ENCODE measurements at regions not wholly inside any gene's neighbourhood (a gene's known extent, or its start where the extent isn't known, plus 50 kb on each side); places are given as distances from the start of the nearest gene placed in this dataset.

DNA sequence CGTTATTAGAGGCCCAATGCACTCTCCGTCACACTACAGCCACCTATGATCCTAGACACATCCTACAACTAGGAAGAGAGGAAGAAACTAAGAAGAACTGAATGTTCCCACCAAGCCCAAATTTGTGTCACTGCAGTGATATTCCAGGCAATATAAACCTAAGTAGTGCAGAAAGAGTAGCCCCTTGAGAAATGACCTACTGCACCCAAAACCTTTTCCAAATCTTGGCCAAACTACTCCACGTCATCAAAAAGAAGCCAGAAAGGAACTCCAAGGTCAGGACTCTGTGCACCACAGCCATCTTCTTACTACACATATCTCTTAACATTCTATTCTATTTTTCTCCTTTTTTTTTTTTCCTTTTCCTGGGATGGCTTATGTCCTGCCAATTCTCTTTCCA lies 60.2 kb downstream of the ADAMTS1 start:
- no peak for DNase-seq

DNA sequence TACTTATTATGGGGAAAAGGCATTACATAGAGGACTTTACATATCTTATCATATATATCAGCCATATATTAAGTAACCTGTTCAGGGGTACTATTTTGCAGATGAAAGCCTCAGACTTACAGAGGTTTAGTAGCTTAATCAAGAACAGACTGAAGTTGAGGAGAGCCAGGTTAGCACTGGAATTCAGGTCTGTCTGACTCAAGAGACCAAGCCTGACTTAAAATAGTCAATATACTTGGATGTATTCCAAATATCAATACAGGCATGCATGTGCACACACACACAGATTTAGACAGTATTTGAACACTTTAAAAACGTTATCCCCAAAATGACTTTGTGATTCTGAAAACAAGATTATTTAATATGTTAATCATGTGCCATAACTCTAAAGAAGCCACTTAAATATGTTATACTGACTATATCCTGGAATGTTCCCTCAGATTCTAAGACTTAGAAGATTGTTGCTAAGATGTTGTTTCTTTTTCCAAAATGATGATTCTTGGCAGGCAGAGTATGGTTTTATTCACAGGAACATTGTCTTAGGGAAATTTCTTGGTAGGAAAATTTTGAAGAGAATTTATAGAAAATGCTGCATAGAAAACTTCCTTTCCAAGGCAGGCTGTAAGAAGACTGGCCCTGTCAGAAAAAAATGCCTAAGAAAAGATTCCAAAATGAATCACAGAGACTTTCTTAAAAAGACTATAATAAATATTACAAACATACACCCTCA lies 61.6 kb downstream of the ADAMTS1 start:
- DNase-seq = no peak

DNA sequence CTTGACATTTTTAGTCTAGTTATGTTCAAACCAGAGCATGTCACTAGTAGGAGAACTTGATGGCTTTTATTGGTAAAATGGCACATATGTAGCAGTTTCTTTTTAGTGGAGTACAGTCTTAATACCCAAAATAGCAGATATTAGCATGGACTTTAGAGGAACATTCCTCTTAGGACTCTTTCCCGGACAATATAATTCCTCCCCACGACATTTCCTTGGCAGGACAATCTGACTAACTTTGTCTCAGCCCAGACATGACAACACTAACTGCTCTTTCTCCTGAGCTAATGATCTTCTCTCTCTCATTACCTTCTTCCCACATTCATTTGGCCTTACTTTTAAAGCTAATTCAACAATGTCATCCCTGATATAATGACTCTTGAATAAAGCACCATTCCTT lies 62.5 kb downstream of the ADAMTS1 start:
- no peak for DNase-seq

DNA sequence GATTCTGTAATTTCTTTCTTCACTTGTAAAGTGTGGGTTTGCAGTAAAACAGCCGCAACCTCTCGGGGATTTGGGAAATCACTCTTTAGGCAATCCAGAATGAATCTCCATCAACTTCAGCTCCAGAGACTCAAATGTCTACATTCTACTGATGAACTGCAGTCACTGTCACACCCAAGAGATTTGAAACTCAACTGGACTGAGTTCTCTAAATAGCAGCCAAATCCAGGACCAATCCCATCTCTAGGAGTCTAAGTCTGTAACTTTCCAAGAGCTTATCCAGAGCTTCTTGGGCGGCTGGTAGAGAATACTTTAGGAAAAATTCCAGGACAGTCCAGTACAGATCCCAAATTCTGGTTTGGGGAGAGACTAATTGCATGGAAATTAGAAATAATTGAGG lies 62.9 kb downstream of the ADAMTS1 start:
- DNase-seq = no peak

DNA sequence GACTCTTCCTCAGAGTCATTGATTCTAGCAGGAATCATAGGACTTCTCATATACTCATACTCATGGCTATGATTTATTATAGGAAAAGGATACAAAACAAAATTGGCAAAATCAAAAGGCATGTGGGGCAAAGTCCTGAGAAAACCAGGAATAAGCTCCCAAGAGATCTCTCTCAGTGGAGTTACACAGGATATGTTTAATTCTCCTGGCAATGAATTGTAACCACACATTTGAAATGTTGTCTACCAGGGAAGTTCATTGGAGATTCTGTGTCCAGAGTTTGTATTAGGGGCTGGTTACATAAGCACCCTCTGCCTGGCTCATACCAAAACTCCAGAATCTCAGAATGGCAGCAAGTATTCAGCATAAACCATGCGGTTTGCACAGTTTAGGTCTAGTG lies 63.9 kb downstream of the ADAMTS1 start:
- DNase-seq = no peak

DNA sequence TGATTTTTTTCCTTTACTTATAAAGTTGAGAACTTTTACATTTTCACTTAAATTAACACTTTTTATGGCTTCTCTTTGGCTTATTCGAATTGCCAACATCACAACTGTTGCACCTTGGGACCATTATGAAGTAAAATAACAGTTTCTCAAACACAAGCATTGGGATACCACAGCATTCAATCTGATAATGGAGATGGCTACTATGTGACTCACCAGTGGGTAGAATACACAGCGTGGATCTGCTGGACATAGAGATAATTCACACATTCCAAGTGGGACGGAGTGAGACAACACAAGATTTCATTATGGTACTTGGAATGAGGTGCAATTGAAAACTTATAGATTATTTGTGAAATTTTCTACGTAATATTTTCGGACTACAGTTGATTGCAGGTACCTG lies 68.0 kb downstream of the ADAMTS1 start:
- no peak for DNase-seq

DNA sequence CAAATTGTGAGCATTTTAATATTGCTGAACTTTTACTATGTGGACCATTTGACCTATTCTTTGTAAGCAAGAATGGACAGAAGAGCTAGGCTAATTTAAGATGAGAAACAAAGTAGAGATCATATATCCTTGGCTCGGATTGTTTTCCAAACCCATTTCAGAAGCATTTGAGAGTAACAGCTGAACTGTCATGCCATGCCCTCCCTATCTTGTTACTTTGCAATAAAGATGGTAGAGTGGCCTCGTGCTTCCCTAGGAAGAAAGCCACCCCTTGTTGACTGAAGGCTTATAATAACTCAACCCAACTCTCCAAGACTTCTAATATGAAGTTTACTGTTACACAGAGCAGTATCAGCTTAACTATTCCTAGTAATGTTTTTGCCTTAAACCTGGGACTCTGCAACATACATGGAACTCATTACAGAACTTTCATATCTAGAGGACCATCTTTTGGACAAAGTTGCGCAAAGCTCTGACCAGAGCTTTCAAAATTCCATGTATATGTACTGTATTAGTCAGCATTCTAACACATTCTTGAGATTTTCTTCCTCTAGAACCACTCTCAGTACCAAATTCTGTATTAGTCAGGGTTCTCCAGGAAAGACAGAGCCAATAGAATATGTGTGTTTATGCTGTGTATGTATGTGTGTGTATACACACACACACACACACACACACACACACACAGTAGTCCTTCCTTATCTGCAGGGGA lies 68.7 kb downstream of the ADAMTS1 start:
- DNase-seq = no peak

DNA sequence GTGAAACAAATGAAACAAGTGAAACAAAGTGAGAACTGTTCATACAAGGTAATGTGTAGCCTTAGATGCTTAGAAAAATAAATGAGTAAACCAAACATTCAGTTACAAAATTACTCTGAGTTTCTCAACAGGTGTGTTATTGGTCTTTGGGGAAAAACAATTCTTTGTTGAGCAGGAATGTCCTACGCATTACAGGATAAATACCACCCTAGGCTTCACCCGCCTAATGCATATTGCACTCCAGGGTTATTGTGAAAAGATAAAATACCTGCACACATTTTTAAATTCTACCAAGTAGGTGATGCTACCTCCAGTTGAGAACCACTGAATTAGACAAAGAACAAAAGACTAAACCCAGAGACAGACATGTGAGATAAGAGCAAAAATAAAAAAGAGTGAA lies 72.2 kb downstream of the ADAMTS1 start:
- DNase-seq = no peak

DNA sequence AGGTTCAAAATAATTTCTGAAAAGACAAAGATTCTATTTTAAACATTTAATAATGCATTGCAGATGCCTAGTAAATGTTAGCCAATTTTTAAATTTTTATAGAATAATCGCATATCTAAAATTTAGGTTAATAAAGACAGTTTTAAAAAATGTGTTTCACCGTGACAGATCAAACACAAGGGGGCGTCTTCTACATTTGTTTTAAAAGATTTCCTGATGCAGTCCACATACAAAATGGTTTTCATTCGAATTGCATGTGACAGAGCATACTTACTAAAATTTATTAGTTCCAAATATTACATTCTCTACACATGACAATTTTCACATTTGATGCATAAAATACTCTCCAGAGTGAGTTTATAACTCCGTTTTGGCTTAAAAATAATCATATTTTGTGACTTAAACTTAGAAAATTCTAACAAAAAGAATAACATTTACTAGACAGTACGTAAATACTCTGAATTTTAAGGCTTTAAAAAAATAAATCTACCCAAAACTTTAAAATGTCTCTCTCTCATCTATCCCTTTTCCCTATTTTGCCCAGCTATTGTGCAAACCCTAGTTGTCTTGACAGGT lies 75.5 kb downstream of the ADAMTS1 start:
- peak in 1 of 2 donors; percentile 17 for DNase-seq

DNA sequence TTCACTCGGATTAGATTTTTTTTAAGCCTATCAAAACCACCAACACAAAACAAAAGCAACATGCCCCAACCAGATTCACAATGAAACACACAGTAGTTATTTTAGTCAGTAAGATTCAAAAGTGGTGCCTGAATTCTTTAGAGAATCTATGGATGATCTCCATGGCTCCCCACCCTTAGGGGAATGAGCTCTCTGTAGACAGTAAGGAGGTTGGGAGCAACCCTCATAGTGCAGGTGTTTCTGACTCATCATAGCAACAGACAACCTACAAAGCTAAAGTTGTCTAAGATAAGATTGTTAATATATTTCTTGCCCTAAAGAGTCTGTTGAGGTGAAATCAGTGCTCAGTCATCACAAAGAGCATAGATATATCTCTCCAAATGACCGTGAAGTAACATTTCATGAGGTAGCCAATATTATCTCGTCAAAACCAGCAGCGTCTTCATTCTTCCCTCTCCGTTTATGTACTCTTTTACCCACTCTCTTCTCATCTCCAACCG lies 78.3 kb downstream of the ADAMTS1 start:
- DNase-seq = no peak

DNA sequence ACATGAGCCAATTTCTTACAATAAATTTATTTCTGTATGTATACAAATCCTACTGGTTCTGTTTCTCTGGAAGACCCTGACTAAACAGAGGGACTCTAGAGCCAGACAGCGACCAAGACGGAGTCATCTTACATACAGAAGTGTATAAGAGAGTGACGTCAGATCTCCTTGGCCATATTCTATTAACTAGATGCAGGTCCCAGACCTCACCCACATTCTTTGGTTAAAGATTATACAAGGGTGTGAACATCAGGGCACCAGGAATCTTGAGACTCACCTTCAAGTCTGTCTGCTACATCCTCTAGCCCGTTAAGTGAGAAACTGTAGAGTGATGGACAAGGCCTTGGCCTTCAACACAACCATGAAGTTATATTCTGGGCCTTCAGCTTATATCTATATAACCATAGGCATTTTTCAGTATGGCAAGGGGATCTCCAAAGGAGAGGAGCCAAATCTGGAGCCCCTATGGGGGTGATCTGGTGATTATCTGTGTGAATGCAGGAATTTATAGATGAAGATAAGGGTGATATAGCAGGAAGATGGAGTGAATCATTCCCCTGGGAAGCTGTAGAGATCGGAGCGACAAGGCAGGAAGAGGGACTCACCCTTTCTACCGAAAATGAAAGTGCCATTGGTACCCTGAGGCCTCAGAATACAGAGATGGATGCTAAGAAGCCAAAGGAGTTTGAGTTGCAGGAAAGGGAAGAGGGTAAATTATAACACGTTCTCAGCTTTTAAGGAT lies 83.9 kb downstream of the ADAMTS1 start:
- no peak for DNase-seq

DNA sequence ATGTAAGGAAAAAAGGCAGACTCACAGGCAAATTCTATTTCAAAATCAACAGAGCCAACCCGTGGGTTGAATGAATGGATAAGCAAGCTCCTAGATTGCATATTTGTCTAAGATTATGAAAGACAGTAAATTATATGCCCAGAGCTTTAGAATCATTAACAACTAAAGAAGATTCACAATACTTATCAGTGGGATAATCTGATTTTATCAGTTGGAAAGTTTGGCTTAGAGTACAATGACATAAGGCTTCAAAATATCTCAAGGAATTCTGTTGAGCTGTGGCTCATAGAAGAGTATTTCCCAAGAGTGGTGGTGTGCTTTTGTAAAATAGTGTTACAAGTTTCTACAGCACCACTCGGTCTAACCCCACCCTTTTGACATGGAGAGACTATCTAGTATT lies 85.5 kb downstream of the ADAMTS1 start:
- no peak for DNase-seq

DNA sequence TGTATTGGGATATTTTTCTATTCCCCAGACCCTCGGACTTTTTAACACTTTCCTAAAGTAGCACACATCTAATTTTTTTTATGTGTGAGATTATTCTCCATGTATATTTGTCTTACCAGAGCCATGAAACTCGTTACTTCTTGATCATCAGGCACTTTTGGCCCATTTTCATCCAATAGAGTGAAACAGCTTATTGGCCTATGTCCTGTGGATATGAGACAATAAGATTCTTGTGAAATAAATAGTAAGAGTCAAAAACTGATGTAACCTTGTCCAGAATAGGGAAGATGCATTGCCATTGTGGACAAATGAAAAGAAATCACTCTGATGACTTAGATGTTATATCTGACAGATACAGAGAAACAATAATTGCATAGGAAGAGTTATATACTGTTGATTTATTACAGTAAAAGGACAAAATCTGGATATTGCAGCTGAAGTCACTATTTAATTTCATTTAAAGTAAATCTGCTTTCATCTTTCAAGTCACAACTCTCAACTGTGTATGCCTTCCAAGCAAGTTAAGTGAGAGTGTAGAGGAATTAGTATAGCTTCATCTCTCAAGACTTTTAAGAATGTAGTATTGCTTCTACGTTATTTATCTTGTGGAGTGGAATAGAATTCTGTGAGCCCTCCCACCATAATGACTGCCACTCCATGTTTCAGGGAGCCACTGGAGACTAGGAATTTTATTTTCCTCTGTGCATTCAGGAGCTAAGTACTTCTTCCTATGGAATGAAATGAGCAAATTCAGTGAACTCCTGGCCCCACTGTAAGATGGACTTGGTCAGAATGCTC lies 86.9 kb downstream of the ADAMTS1 start:
- DNase-seq = no peak

DNA sequence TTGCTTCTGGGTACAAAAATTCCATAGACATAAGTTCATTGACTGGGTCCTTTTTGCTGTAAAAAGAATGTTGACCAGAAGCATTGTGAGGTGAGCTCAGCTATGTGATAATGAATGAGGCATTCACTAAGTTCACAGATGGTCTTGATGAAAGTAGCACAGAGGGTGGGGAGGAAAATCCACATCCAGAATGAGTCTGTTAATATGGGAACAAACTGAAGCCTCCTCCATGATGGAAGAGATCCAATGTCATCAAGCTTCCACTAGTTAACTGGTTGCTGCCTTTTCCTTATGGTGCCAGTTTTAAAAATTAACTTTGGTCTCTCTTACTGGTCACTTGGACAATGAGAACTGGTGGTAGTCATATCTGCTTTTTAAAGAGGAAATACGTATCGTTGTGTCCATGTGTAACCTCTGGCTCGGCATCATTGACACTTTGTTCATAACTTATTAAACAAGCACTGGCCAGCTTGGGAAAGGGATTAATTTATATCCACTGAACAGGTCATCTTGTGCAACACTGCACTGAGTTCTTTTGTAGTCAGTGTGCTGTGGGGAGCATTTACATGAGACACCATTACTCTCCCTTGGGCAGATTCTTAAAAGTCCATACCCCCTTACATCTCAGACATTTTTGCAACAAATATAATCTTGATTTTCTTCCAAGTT lies 88.6 kb downstream of the ADAMTS1 start:
- no peak for DNase-seq

DNA sequence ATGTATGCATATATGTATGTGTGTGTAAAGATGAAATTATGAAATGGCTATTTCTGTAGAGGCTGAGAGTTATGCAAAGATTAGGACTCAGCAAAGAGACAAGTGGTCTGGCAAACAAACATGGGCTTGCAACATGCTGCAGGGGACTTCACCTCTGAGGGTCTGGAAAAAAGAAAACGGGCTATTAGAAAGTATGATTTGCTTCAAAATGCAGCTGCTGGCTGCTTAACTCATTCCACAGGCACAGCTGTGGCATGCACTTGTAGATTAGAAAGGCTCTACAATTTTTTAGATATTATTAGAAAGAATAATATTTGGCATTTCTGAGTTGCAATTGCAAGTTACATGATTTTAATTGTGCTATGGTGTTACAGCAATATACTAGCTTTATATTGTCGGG lies 90.4 kb downstream of the ADAMTS1 start:
- no peak for DNase-seq

DNA sequence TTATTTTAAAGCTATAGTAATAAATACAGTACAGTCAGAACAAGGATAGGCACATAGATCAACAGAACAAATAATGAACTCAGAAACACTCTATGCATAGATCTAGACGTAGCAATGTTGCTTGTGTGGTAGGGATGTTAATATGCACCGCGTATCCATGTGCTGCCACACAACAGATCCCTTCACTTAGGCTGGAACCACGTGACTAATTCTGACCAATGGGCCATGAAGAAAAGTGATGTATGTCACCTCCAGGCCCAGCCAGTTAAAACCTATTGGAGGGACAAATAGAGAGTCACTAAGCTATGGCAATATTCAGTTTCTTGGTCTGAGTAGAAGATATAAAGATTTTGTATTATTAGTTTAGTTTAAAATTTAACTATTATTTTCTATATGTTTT lies 91.4 kb downstream of the ADAMTS1 start:
- DNase-seq = no peak

DNA sequence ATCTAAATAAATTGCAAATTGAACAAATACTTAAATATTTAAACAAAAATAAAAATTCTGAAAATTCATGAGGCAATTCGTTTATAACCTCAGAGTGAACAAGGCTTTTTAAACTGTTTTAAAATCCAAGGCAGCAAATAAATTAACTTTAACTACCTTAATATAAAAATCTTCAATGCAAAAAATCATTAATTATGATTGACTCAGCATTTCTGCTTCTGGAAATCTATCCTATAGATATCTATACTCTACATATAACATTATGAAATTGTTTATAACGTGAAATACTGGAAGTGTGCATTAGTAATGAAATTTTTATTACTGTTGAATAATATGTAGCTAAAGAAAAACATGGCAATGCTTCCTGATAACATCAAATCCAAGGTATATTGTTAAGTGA lies 92.4 kb downstream of the ADAMTS1 start:
- DNase-seq = no peak

DNA sequence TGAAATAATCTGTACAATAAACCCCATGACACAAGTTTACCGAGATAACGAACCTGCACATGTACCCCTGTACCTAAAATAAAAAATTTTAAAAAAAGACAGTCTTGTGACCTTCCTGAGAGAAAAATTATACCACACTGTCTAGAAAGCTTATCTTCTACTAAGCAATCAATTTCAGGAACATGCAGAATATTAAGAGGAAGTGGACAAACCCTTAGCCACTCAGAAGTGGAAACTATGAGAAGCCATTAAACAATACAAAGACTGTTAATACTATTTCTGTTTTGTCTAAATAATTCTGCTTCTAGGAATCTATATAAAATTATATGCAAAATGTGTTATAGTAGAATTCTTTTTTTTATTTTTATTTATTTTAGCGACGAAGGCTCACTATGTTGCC lies 93.9 kb downstream of the ADAMTS1 start:
- no peak for DNase-seq

DNA sequence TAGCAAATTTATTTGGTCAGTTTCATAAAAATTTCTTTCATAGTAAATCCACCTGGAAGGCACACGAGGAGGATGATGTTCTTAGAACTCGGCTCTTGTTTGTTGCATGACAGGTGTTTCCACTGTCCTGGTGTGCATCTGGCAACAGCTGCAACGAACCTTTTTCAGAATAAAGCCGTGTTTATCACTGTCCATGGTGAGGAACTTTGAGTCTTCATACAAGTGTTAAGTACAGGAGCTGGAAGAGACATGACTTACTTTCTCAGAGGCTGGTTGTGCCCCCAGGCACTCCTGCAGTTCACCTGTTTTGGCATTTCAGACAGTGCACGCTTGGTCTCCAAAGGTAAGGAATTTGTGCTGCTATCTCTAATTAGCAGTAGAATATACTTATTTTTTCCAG lies 97.1 kb downstream of the ADAMTS1 start:
- DNase-seq = no peak

DNA sequence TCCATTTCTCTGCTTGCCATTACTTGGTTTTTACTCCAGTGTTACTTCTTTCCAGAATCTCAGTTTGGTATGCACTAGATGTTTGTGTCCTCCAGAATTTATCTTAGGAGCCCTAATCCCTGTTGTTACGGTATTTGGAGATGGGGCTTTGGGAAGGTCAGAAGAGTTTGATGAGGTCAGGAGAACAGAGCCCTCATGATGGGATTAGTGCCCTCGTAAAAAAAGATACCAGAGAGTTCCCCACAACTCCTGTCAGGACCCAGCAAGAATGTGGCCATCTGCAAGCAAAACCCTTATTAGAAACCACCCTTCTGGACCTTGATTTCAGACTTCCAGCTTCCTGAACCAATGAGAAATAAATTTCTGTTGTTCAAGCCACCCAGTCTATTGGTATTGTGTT lies 98.0 kb downstream of the ADAMTS1 start:
- no peak for DNase-seq

DNA sequence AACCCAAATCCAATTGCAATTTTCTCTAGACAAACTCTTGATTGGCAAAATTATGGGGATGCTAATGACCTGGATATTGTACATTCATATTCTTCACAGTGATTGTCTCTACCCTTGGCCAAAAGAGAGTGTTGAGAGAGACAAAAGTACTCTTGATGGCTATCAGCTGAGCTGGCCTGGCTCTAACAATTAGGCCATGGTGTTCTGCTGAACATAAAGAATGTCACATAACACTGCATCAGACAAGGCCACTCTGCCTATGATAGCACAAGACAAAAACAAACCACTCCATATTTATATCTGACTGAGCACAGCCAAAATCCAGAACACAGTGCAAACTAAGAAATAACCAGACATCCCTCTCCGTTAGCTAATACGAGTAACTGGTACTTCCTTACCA lies 101.7 kb downstream of the ADAMTS1 start:
- DNase-seq = no peak

DNA sequence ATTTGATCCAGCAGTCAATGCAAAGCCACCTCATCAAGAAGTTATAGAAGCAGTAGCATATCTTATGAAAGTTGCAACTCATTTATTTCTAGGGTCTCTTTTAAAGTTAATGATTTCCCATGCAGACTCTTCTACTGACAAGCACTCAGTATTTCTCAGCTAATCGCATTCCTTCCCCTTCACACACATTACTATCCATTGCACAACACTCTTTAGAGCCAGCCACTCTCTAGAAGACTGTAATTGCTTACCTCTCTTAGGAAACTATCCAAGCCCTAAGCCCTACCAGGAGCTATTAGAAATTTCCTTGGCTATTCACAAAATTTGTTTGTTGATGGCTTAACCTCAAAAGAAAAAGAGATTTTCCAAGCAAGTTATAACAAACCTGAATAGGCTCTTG lies 106.0 kb downstream of the ADAMTS1 start:
- no peak for DNase-seq

Data from CD4-positive, alpha-beta T cell treated with Interleukin-4 for 1 hour (primary cell).